Nephron (organoid): ENCODE measurements at regions not wholly inside any gene's neighbourhood (a gene's known extent, or its start where the extent isn't known, plus 50 kb on each side); places are given as distances from the start of the nearest gene placed in this dataset.

Source experiments
- H3K27ac Mint-ChIP-seq, 3 experiments: 2 replicates each; pipeline ENCODE4 v1.8.0; 2020; ENCODE audit warnings: mixed read lengths in 3 of 3, mild to moderate bottlenecking in 2 of 3, moderate library complexity in 1 of 3
- H3K27me3 Mint-ChIP-seq: 2 replicates; pipeline ENCODE4 v1.8.0; 2021; ENCODE audit warnings: low read depth, mild to moderate bottlenecking, moderate library complexity, mixed read lengths
- H3K36me3 Mint-ChIP-seq: 2 replicates; pipeline ENCODE4 v1.8.0; 2020; ENCODE audit warnings: low read depth, mixed read lengths
- H3K4me1 Mint-ChIP-seq: 2 replicates; pipeline ENCODE4 v1.8.0; 2020; ENCODE audit warnings: mixed read lengths
- H3K4me3 Mint-ChIP-seq, 3 experiments: 2 replicates each; pipeline ENCODE4 v1.8.0; 2020; ENCODE audit warnings: mild to moderate bottlenecking in 3 of 3, mixed read lengths in 3 of 3, moderate library complexity in 2 of 3
- H3K9me3 Mint-ChIP-seq: 2 replicates; pipeline ENCODE4 v1.8.0; 2020; ENCODE audit warnings: mixed read lengths
- CTCF ChIP-seq, 3 experiments: fragments of 200-600 bp; sonication (generic); IDR thresholded peaks; one replicate each; pipeline ENCODE4 v1.5.0; 2021; ENCODE audit warnings: antibody characterized with exemption in 3 of 3; ENCODE audit not compliant: unreplicated experiment in 3 of 3

DNA sequence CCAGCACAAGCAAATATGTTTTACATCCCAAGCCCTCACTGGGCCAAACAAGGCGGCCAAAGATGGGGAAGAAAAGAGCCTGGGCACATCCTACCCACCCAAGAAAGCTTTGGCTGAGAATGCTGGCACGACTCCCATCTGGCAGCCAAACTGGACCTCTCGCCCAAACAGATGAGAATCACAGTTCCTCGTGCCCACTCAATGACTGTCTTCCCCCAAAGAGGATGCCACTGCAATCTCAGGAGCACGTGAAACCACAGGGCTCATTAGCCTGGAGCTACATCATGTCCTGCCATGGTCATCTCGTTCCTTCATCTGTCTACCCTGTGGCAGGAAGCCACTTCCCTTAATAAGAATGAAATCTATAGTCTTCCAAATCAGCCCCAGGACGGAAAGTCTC lies 536.8 kb downstream of the BNC2 start:
- Mint-ChIP-seq H3K4me3 (no peak overlapping the region), H3K4me1 (peaks cover 53% of the 10 kb centered on the region), H3K9me3 (peaks cover 13% of the 10 kb centered on the region), H3K36me3 (no peaks in the 10 kb centered on the region), H3K27me3 (peaks cover 7% of the 10 kb centered on the region), H3K27ac (peak overlapping the region in 1 of 3 experiments; percentile 93)
- TF ChIP-seq CTCF (IDR thresholded peaks at IDR 0.05; ENCODE audit: unreplicated experiment in 3 of 3) = no peak

- Mint-ChIP-seq H3K9me3 (peaks cover 13% of the 10 kb centered on the region), H3K36me3 (no peaks in the 10 kb centered on the region), H3K4me3 (peak overlapping the region in 1 of 3 experiments; percentile 25), H3K27ac (peak overlapping the region in 2 of 3 experiments; percentile 40 to 54), H3K27me3 (peaks cover 11% of the 10 kb centered on the region), H3K4me1 (peaks cover 35% of the 10 kb centered on the region)
- no peak for TF ChIP-seq CTCF (IDR thresholded peaks at IDR 0.05; ENCODE audit: unreplicated experiment in 3 of 3)
These were observed 534.5 kb downstream of the BNC2 start for GRCh38 chr9:16335788-16336580.

GRCh38 chr9:16336833-16337232 lies 533.6 kb downstream of the BNC2 start:
- H3K27ac Mint-ChIP-seq = peak overlapping the region in 2 of 3 experiments; percentile 45 to 78
- no peaks in the 10 kb centered on the region for H3K36me3 Mint-ChIP-seq
- H3K9me3 Mint-ChIP-seq = peaks cover 6% of the 10 kb centered on the region
- H3K4me1 Mint-ChIP-seq = peaks cover 26% of the 10 kb centered on the region
- peaks cover 7% of the 10 kb centered on the region for H3K27me3 Mint-ChIP-seq
- no peak overlapping the region for H3K4me3 Mint-ChIP-seq
- TF ChIP-seq CTCF (IDR thresholded peaks at IDR 0.05; ENCODE audit: unreplicated experiment in 3 of 3) = no peak

GRCh38 chr9:16337322-16338029 lies 533.0 kb downstream of the BNC2 start:
- no peak for TF ChIP-seq CTCF (IDR thresholded peaks at IDR 0.05; ENCODE audit: unreplicated experiment in 3 of 3)
- H3K27me3 Mint-ChIP-seq = peaks cover 8% of the 10 kb centered on the region

GRCh38 chr9:16341177-16341576 lies 529.3 kb downstream of the BNC2 start:
- H3K9me3 Mint-ChIP-seq = no peaks in the 10 kb centered on the region
- H3K4me1 Mint-ChIP-seq = peaks cover 38% of the 10 kb centered on the region
- peak overlapping the region in 1 of 3 experiments; percentile 63 for H3K27ac Mint-ChIP-seq

More at GRCh38 chr9:16337322-16338029, 533.0 kb downstream of the BNC2 start:
- Mint-ChIP-seq H3K36me3 (no peaks in the 10 kb centered on the region), H3K27ac (peak overlapping the region in 2 of 3 experiments; percentile 45 to 78), H3K9me3 (no peaks in the 10 kb centered on the region), H3K4me1 (peaks cover 20% of the 10 kb centered on the region), H3K4me3 (no peak overlapping the region)

More at GRCh38 chr9:16341177-16341576, 529.3 kb downstream of the BNC2 start:
- no peak for TF ChIP-seq CTCF (IDR thresholded peaks at IDR 0.05; ENCODE audit: unreplicated experiment in 3 of 3)
- Mint-ChIP-seq H3K27me3 (peaks cover 11% of the 10 kb centered on the region), H3K4me3 (no peak overlapping the region), H3K36me3 (no peaks in the 10 kb centered on the region)
